ENCODE measurements at regions not wholly inside any gene's neighbourhood (a gene's known extent, or its start where the extent isn't known, plus 50 kb on each side); places are given as distances from the start of the nearest gene placed in this dataset.

GRCh38 chr16:58809213-58809612 lies 75.1 kb upstream of the GOT2 start:
- H3K36me3 ChIP-seq (ENCODE audit: insufficient read depth), result peaks cover 3% of the 10 kb centered on the region; the same call in 1 of the 2 replicates
- no peaks in the 10 kb centered on the region for H3K4me1 Mint-ChIP-seq
- H3K4me3 ChIP-seq, result no peak overlapping the region
- no peaks in the 10 kb centered on the region for H3K79me2 ChIP-seq (replicated peaks; ENCODE audit: insufficient read depth)
- H3K4me1 ChIP-seq (ENCODE audit: insufficient read depth), result no peaks in the 10 kb centered on the region
- ATAC-seq (no peak), DNase-seq (ENCODE audit: low spot score) (no peak)
- TF ChIP-seq ETS1 (IDR thresholded peaks at IDR 0.05) (no peak), CTCF (conservative IDR thresholded peaks at IDR 0.05; ENCODE audit: low read depth in 2 of 2) (no peak), EZH2phosphoT487 (IDR thresholded peaks at IDR 0.05; ENCODE audit: unreplicated experiment) (no peak), CREB1 (CRISPR knock-in tag; IDR thresholded peaks at IDR 0.05; ENCODE audit: low read depth) (no peak), REST (IDR thresholded peaks at IDR 0.05; ENCODE audit: unreplicated experiment) (no peak), NANOG (IDR thresholded peaks at IDR 0.05; ENCODE audit: borderline replicate concordance) (no peak), JUNB (IDR thresholded peaks at IDR 0.05; ENCODE audit: unreplicated experiment) (no peak), ZNF114 (CRISPR knock-in tag; IDR thresholded peaks at IDR 0.05) (no peak), STAT1 (IDR thresholded peaks at IDR 0.05; ENCODE audit: unreplicated experiment) (no peak), EZH2 (IDR thresholded peaks at IDR 0.05; ENCODE audit: low read depth, unreplicated experiment) (no peak), POLR2AphosphoS5 (IDR thresholded peaks at IDR 0.05; ENCODE audit: low read depth) (no peak), ZNF331 (CRISPR knock-in tag; IDR thresholded peaks at IDR 0.05; ENCODE audit: low read depth) (no peak), ZNF462 (CRISPR knock-in tag; IDR thresholded peaks at IDR 0.05) (no peak)
- H3K36me3 Mint-ChIP-seq (ENCODE audit: low read depth), result peaks cover 5% of the 10 kb centered on the region
- H3K4me3 Mint-ChIP-seq, result no peak overlapping the region
- no peaks in the 10 kb centered on the region for H4K20me1 ChIP-seq (replicated peaks; ENCODE audit: insufficient read depth)
- no peaks in the 10 kb centered on the region for H3K9me2 ChIP-seq (ENCODE audit: insufficient read depth)
- H3F3A ChIP-seq (replicated peaks; ENCODE audit: low read depth), result no peaks in the 10 kb centered on the region
- H3K27ac Mint-ChIP-seq, result no peak overlapping the region
- no peak overlapping the region for H2AFZ ChIP-seq
- no peak overlapping the region for H3K27ac ChIP-seq (ENCODE audit: low read depth)
- peaks cover 2% of the 10 kb centered on the region for H3K27me3 Mint-ChIP-seq (ENCODE audit: insufficient read depth, low read depth, poor library complexity)
- H3K9me3 Mint-ChIP-seq, result peaks cover 20% of the 10 kb centered on the region
- no peak overlapping the region for H3K4me2 ChIP-seq
- no peaks in the 10 kb centered on the region for H3K27me3 ChIP-seq (ENCODE audit: insufficient read depth)
